SK-MEL-5 (cell line): ENCODE measurements at regions not wholly inside any gene's neighbourhood (a gene's known extent, or its start where the extent isn't known, plus 50 kb on each side); places are given as distances from the start of the nearest gene placed in this dataset.
"Not testable (repeated sequence)": the region's sequence is repeated elsewhere in the genome, so short reads cannot be mapped to it uniquely, and the experiment has no call there.

Experiments
- DNase-seq: peaks from one replicate; pipeline ENCODE4 v3.0.0-alpha.2; 2016; ENCODE audit warnings: low read depth, low spot score
- in situ Hi-C: cut with HindIII; loops from 2 replicates; pipeline ENCODE4 v1.10.0; 2016; ENCODE audit warnings: low sequenced_read_pairs, high pct_unique_total_duplicates, low pct_unique_long_range_greater_than_20kb

DNA sequence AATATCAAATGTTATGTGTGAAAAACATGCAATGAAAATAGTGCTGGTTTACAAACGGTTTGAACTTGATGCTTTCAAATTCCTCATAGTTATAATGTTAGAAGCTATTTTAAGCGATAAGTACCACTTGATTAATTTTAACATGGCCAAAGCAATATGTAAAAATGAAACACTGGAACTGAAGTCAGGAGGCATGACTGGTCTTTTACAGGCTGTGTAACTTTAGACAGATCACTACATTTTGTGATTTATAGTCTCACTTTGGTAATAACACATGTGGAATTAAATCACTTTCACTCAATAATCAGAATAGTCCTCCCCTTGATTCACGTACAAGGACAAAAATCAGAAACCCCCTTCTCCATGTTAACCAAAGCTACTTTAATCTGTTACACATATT, 482.7 kb upstream of the NECTIN3 start:
- in situ Hi-C loops, result no loop called here
- no peak for DNase-seq

DNA sequence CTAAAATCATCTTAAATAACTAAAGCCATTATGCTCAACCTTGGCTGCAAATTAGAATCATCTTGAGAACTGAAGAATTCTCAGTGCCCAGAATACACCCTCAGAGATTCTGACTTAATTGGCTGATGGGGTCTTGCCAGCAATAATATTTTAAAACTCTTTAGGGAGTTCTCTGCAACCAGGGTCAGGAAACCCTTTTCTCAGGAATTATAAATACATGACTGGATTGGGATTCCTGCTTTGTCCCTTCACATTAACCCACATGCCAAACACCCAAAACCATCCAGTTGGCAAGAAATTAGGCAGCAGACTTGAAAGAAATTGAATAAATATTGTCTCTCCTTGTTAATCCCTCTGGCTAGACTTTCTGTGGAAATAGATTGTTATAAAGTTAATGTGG, 482.3 kb upstream of the NECTIN3 start:
- DNase-seq, result no peak
- in situ Hi-C loops, result no loop called here

DNA sequence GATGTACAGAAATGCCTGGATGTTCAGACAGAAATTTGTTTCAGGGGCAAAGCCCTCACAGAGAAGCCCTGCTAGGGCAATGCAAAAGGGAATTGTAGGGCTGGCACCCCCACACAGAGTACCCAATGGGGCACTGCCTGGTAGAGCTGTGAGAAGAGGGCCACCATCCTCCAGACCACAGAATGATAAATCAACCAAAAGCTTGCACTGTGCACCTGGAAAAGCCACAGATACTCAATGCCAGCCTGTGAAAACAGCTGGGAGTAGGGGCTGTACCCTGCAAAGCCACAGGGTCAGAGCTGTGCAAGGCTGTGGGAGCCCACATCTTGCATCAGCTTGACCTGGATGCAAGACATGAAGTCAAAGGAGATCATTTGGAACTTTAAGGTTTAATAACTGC, 477.9 kb upstream of the NECTIN3 start:
- in situ Hi-C loops, result no loop called here
- no peak for DNase-seq

DNA sequence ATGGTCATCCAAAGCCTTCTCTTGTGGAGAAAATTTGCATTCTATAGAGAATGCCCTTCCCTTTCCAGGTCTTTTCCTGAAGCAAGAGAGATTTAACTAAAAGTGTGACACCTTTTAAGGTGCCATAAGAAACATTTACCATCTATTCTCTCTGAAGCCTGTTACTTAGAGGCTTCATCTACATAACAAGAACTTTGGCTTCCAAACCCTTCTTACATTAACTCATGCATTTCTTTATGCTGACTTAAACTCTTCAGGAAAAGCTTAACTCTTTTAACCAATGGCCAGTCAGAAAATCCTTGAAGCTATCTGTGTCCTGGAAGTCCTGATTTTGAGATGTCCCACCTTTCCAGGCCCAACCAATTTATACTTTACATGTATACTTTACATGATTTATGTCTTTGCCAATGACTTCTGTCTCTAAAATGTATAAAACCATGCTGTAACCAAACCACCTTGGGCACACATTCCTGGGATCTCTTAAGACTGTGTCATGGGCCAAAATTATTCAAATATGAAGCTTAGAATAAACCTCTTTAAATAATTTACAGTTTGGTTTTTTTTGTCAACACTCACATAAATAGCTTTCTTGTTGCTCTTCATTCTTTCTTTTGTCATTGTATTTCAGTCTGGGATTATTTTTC, 472.6 kb upstream of the NECTIN3 start:
- in situ Hi-C loops, result no loop called here

DNA sequence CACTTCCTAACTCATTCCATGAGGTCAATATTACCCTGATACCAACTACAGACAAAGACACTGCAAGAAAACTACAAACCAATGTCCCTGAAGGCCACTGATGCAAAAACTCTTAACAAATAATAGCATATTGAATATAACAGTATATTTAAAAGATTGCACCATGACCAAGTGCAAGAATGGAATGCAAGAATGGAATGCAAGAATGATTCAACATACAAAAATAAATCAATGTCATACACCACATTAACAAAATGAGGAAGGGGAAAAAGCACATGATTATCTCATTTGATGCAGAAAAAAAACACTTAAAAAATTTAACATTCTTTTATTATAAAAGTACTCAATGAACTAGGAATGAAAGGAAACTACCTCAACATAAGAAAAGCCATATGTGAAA, 463.1 kb upstream of the NECTIN3 start:
- no peak for DNase-seq
- in situ Hi-C loops, result no loop called here

More for the DNA sequence above, 472.6 kb upstream of the NECTIN3 start:
- no peak for DNase-seq

DNA sequence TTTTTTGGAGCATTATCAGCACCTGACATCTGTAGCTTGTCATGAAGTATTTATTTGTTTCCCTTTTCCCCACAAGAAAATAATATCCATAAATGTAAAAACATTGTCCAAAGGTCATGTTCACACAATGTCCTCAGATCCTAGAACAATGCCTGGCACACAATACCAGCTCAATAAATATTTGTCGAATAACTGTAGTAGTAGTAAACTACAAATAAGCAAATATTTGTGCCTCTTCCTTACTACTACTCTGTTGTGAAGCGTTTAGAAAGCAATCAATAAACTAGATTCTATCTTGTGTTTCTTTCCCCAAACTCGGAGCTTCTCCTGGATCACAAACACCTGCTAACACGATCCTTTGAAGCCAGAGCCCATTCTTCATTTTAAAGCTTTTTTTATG, 459.6 kb upstream of the NECTIN3 start:
- in situ Hi-C loops, result no loop called here

DNA sequence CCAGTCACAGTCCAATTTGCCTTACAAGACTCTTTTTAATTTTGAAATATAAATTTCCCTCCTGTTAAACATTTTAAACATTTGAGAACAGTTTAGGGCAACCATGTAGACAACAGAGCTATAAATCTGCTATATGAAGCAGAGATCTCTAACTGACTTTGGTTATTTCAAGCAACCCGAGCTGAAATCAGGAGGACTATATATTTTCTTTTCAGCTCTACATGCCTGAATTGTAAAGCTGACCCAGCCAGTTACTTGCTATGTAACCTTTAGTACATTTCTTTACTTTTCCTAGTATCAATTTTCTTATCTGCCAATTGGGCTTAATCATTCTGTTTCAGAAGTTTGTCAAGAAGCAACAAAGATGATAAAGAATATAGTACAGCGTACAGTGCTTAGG, 457.4 kb upstream of the NECTIN3 start:
- no peak for DNase-seq
- in situ Hi-C loops, result no loop called here

More for the DNA sequence above, 459.6 kb upstream of the NECTIN3 start:
- no peak for DNase-seq

DNA sequence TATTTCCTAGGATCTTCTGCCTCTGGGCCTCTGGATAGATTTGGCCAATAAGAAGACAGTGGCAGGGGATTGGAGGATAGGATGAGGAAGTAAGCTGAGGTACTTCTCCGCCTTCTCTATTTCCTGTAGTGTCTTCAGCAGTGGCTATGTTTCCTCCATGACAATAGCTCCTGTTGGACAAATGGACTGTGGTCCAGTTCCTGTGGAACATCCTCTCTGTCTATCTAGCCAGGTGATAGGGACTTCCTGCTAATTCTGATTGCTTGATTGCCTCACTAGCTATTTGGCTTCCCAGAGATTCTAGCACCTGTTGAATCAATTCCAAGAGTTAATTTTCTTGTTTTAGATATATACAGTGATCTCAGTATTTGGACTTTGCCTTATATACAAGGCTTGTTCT, 456.2 kb upstream of the NECTIN3 start:
- in situ Hi-C loops, result no loop called here
- no peak for DNase-seq

DNA sequence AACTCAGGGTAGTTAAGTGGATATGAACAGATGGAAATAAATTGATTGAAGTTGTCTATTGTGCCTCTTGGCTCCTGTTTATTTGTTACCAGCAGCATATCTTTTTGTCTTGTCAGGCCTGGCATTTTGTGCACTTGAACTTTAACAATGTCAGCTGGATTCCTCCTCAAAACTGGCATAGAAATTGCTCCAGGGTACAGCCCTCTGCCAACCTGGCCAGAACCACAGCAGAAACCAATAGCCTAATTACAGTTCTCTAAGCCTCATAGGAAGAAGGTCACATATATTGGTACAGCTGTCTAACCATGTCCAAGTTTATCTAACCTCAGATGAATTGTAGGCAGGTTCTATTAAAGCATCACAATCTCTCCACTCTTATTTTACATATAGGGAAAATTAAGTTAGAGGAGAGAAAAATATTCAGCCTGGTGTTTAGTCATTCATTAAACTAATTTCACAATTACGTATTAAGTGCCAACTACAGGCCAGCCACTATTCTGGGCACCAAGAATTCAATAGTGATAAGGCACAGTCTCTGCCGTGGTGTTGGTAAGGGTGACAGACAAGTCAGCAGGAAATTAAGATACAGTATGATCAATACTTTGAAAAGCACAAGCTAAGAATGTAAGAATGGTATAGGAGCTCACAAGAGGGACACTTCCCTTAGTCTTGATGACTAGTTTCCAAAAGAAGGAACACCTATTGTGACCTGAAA, 452.9 kb upstream of the NECTIN3 start:
- in situ Hi-C loops, result no loop called here
- no peak for DNase-seq

DNA sequence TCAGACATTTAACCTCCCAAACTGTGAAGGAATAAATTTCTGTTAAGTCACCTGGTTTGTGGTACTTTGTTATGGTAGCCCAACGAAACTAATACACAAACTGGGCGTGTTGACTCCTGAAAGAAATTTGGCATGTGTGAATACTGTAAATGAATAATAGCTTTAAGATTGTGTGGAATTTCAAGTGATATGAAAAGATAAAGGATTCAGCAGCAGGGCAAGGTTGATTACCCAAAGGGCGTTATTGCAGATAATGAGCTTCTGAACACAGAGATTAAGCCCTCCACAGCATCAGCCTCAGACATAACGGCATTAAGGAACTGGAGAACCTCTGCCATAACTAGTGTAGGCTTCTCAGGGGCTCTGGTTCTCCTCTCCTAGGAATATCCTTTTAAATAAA, 451.5 kb upstream of the NECTIN3 start:
- in situ Hi-C loops, result no loop called here
- no peak for DNase-seq

DNA sequence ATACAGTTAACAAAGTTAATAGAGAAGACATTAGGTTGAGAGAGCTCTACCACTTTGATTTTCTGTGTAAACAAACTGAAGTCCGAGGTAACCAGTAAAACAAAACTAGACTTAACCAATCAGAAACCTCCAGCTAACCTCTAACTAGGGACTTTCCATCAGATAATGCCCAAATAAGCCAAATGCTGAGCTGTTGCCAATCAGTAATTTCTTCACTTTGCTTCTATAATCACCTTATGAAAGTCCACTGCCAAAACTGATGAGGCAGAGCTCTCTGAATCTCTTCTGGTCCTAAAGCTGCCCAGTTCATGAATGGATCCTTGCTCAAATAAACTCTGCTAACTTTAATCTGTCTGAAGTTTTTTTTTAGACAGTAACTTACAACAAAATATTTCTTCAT, 448.0 kb upstream of the NECTIN3 start:
- DNase-seq, result no peak
- in situ Hi-C loops, result no loop called here

DNA sequence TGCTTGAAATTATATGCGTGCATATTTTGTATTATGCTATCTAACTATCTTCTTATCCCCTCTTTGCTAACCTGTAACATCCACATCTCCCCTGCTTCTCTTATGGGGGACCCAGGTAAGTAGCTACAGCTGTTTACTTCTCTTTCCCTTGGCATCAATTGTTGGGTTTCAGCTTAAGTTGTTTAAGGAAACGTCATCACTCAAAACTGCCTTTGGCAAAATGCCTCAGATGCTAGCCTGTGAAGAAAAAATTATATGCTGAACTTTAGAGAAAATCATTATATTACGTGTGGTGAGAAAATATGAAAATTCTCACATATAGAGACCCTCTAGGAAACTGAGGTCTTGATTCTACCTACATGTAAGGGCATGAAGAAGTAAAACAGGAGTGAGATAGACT, 447.0 kb upstream of the NECTIN3 start:
- DNase-seq, result no peak
- in situ Hi-C loops, result no loop called here

DNA sequence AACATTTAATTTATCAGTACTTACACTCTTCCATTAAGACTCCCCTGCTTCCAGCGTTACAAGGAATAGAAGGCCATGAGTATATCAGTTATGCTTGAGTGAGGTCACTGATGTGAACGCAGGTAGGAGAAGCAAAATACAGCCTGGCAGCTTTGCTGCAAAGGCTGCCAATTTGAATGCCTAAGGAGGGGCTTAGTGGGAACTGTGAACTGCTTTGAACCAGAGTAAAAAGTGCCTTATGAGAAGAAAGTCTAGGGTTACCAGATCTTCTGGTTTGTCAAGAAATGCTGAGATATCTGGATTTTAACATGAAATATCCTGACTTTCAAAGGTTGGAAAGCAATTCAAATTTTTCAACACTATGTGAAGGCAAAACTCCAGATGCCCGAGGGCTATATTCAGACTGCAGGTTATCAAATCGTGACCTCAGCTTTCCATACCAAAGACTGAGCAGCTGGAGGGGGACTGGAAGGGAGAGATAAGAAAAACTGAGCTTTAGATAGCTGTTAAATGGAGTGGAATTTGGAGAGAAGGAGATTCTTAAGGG, 446.3 kb upstream of the NECTIN3 start:
- in situ Hi-C loops, result no loop called here
- no peak for DNase-seq

DNA sequence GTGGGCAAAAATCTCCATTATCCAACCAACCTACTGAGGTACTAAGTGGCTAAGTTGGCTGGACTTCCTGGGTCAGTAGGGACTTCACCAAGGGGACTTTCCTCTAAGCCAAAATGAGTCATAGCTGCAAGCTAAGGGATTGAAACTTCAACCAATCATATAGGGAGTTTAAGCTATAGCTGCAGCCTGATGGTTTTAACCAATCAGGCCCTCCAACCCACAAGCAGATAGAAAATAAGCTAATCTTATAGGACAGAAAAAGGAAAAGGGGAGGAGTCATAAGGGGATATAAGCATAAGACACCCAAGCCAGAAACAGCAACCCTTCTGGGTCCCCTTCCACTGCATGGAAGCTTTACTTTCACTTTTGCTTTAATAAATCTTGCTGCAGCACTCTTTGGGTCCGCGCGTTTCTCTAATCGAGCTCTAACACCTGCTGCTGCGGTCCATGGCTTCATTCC, 444.9 kb upstream of the NECTIN3 start:
- in situ Hi-C loops, DNase-seq: not testable (repeated sequence)

DNA sequence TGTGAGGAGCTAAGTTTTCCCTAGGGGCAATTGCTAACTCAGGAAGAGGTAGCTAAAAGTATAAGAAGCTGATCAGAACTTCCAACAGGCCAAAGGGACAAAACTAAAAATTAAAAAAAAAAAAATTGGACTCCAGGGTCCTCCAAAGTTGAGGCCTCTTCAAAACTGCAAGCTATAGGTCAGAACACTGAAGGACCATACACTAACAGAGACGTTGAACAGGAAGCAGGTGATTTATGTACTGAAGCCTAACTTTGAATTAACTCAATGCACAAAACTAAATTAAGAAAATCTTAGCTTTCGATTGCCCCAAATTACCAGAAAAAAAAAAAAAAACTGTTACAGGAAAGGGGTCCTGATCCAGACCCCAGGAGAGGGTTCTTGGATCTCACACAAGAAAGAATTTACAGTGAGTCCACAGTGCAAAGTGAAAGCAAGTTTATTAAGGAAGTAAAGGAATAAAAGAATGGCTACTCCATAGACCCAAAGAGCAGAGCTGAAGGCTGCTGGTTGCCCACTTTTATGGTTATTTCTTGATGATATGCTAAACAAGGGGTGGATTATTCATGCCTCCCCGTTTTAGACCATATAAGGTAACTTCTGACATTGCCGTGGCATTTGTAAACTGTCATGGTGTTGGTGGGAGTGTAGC, 442.8 kb upstream of the NECTIN3 start:
- DNase-seq, result no peak
- in situ Hi-C loops, result no loop called here

DNA sequence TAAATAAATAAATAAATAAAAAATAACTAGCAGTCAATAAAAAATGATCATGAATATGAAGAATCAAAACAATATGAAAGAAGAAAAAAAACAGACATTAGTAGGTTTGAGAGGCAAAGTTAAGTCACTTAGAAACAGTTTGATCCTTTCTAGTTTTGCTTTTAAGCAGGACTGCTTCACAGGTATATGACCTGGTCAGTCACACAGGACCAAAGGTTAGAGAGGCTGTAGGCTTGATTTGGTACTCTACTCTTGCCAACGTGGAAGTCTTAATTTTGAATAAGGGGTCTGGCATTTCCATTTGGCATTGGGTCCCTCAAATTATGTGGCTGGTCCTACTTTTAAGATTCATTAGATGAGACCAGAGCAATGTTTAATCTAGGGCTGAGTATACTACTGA, 441.7 kb upstream of the NECTIN3 start:
- in situ Hi-C loops, result no loop called here
- DNase-seq, result no peak

DNA sequence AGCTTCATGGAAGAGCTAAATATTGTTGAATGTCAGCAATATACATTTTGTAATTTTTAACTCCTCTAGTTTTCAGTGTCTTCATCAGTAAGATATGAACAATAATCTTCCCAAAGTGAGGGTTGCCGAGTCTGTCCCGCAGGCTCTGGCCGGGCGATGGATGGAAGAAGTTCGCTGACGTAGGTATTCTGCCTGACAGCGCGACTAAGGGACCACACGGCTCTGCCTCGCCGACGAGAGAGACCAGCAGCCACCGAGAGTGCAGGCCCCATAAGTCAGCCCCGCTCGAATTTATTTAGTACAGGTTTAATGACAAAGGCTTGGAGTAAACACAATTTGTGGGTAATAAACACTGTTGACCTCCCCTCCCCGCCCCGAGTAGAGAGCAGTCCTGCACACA, 427.4 kb upstream of the NECTIN3 start:
- in situ Hi-C loops, result no loop called here
- DNase-seq, result no peak

DNA sequence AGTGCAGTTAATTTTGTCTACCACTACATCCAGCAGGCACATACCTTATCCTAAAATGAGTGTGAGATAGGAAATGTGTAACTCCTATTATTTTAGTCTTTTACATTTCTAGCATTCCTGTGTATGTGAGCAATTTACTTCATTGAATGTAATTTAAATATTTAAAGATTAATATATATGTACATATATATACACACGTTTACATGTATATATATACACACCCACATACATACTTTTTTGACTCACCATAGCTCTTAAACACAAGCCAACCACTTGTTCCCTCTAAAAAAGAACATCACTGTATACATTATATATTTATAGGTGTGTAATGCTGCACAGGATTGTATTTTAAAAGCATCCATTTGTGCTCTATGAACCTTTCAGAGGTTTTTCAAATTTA, 425.6 kb upstream of the NECTIN3 start:
- in situ Hi-C loops, result no loop called here
- DNase-seq, result no peak

DNA sequence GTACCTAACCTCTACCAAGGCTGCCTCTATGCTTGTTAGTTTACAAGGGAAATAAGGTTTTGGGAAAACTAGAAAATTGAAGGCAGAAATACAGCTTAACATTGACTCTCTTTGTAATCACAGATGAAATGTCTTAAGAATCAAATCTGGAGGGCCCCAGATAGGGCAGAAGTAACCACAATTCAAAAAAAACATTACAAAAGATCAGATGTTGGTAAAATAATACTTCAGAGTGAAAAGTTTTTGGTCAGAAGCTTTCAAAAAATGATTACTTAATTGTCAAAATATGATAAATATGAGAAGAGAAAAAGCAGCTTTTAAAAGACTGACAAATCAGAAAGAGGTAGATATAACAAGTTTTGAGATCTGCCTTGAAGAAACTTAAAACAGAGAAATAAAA, 425.1 kb upstream of the NECTIN3 start:
- in situ Hi-C loops, result no loop called here
- no peak for DNase-seq
